MCF 10A (cell line): ENCODE measurements at regions not wholly inside any gene's neighbourhood (a gene's known extent, or its start where the extent isn't known, plus 50 kb on each side); places are given as distances from the start of the nearest gene placed in this dataset.

Source experiments
- BruUV-seq: library from RNA; stranded (reverse); fragments of 400-500 nt; replicated peaks from 2 replicates; lab custom pipeline; 2021; lab: Mats Ljungman, UMichigan
- CTCF ChIA-PET: fragments of 300-600 bp; sonication (Branson Sonifier 250); formaldehyde crosslinking; extraction: SDS; loops from one replicate; lab custom pipeline; 2021; ENCODE audit warnings: antibody characterized with exemption, inconsistent platforms; lab: Yijun Ruan, JAX
- POLR2A ChIA-PET: fragments of 300-600, 350-650 bp; sonication (Branson Sonifier 250); formaldehyde crosslinking; extraction: SDS; loops from one replicate; lab custom pipeline; 2020; ENCODE audit warnings: antibody characterized with exemption, inconsistent platforms; lab: Yijun Ruan, JAX
- DNase-seq: peaks from one replicate; pipeline ENCODE4 v3.0.0-alpha.2; 2018; ENCODE audit not compliant: unreplicated experiment
- H3K27ac Mint-ChIP-seq: one replicate; pipeline ENCODE4 v1.8.0; 2022; ENCODE audit warnings: mild to moderate bottlenecking, low read depth, mixed read lengths; ENCODE audit not compliant: unreplicated experiment
- H3K27me3 Mint-ChIP-seq: one replicate; pipeline ENCODE4 v1.8.0; 2022; ENCODE audit warnings: mixed read lengths; ENCODE audit not compliant: insufficient read depth, unreplicated experiment
- H3K36me3 Mint-ChIP-seq: one replicate; pipeline ENCODE4 v1.8.0; 2022; ENCODE audit warnings: mild to moderate bottlenecking, moderate library complexity, mixed read lengths; ENCODE audit not compliant: insufficient read depth, unreplicated experiment
- H3K4me1 Mint-ChIP-seq: one replicate; pipeline ENCODE4 v1.8.0; 2022; ENCODE audit warnings: mixed read lengths; ENCODE audit not compliant: insufficient read depth, unreplicated experiment
- H3K4me3 Mint-ChIP-seq: one replicate; pipeline ENCODE4 v1.8.0; 2022; ENCODE audit warnings: mild to moderate bottlenecking, moderate library complexity, mixed read lengths; ENCODE audit not compliant: unreplicated experiment
- H3K9me3 Mint-ChIP-seq: one replicate; pipeline ENCODE4 v1.8.0; 2022; ENCODE audit warnings: mixed read lengths; ENCODE audit not compliant: unreplicated experiment
- intact Hi-C: fragments of 100-400 bp; cut with micrococcal nuclease; formaldehyde crosslinking; loops from 2 replicates; pipeline ENCODE4 v1.14.1; 2022
- TF ChIP-seq, protein P1 (sequence below): fragments of 200-600 bp; IDR thresholded peaks from one replicate; pipeline ENCODE4 v1.8.0; 2022; ENCODE audit warnings: antibody characterized with exemption, mild to moderate bottlenecking; ENCODE audit not compliant: unreplicated experiment

DNA sequence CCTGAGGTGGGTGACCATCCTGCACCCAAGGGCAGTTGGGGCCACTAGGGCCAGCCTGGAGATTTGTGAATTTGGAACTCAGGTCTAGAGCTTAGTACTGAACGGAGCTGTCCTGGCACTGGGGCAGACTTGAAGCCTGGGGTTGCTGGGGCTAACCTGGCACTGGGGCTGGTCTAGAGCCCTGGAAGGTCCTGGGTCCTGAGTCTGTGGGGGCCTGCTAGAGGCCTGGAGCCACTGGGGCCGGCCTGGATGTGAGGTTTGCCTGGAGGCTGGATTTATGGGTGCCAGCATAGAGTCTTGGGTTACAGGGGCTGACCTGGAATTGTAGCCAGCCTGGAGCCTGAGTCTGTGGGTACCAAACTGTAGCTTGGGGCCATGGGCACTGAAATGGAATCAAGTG, 1216.9 kb downstream of the CDH11 start:
- intact Hi-C loops = no loop called here
- Mint-ChIP-seq H3K27me3 (no peaks in the 10 kb centered on the region), H3K36me3 (no peaks in the 10 kb centered on the region), H3K4me3 (no peak overlapping the region), H3K4me1 (no peaks in the 10 kb centered on the region), H3K27ac (no peak overlapping the region), H3K9me3 (no peaks in the 10 kb centered on the region)
- ChIA-PET POLR2A (interaction anchor here (0.6 kb wide), 1 partner anchor 590 kb away, joined by 3 read pairs; no protein-coding TSS in a partner anchor), CTCF (interaction anchor here (0.6 kb wide), 1 partner anchor 24 kb away, joined by 5 read pairs; no protein-coding TSS in a partner anchor)
- no TSS peak for BruUV-seq
- DNase-seq = no peak
- TF ChIP-seq, protein P1, sequence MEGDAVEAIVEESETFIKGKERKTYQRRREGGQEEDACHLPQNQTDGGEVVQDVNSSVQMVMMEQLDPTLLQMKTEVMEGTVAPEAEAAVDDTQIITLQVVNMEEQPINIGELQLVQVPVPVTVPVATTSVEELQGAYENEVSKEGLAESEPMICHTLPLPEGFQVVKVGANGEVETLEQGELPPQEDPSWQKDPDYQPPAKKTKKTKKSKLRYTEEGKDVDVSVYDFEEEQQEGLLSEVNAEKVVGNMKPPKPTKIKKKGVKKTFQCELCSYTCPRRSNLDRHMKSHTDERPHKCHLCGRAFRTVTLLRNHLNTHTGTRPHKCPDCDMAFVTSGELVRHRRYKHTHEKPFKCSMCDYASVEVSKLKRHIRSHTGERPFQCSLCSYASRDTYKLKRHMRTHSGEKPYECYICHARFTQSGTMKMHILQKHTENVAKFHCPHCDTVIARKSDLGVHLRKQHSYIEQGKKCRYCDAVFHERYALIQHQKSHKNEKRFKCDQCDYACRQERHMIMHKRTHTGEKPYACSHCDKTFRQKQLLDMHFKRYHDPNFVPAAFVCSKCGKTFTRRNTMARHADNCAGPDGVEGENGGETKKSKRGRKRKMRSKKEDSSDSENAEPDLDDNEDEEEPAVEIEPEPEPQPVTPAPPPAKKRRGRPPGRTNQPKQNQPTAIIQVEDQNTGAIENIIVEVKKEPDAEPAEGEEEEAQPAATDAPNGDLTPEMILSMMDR = no peak

DNA sequence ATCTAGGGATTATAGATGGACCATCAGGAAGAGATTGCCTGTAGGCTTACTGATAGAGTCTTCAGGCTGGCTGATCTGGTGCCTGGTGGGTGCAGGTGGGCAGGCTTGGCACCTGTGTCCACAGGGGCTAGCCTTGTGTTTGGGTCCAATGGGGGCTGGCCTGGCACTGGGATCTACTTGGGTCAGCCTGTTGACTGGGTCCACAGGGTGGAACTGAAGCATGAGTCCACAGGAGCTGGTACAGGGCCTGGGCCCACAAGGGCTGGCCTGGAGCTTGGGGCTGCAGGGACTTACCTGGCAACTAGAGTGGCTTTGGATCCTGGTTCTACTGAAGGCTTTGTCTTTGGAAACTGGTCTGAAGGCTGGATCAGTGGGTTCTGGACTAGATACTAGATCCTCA, 1217.7 kb downstream of the CDH11 start:
- Mint-ChIP-seq H3K36me3 (no peaks in the 10 kb centered on the region), H3K4me3 (no peak overlapping the region), H3K27me3 (no peaks in the 10 kb centered on the region), H3K9me3 (no peaks in the 10 kb centered on the region), H3K27ac (no peak overlapping the region), H3K4me1 (no peaks in the 10 kb centered on the region)
- intact Hi-C loops = no loop called here
- TF ChIP-seq, protein P1 = no peak
- CTCF ChIA-PET = no interaction called here
- POLR2A ChIA-PET = interaction anchor here (0.9 kb wide), 1 partner anchor 18 kb away, joined by 3 read pairs; no protein-coding TSS in a partner anchor
- no peak for DNase-seq
- BruUV-seq = no TSS peak

DNA sequence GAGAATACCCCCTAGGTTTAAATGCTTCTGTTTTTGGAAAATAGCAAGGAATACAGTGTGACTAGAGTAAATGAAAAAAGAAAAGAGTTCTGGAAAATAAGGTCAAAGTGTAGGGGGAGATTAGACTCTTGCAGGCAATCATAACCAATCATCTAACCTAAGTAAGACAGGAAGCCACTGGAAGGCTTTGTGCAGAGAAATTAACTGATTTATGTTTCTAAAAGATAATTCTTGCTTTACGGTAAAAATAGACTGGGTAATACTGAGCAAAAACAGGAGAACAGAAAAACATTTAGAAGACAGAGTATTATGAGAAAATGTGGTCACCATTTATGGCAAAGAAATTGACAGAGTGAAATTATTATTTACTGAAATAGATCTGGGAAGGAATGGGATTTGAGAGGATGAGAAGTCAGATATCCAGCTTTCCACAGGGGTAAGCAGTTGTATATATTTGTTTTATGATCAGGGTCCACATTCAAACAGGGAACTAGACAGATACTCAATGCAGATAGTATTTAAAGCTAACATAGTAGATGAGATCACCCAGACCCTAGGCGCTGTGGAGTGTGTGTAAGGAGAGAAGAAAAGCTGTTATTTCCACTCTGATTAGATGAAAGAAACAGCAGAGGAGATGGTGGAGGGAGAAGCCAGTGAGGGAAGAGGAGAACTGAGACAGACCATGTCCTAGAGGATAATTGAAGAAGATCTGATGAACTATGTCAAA, 1225.3 kb downstream of the CDH11 start:
- ChIA-PET POLR2A (no interaction called here), CTCF (no interaction called here)
- H3K4me1 Mint-ChIP-seq = no peaks in the 10 kb centered on the region
- H3K9me3 Mint-ChIP-seq = no peaks in the 10 kb centered on the region
- intact Hi-C loops = no loop called here
- no peaks in the 10 kb centered on the region for H3K27me3 Mint-ChIP-seq
- H3K27ac Mint-ChIP-seq = no peak overlapping the region
- TF ChIP-seq, protein P1 = no peak
- no peak for DNase-seq
- no peak overlapping the region for H3K4me3 Mint-ChIP-seq
- no TSS peak for BruUV-seq
- no peaks in the 10 kb centered on the region for H3K36me3 Mint-ChIP-seq

DNA sequence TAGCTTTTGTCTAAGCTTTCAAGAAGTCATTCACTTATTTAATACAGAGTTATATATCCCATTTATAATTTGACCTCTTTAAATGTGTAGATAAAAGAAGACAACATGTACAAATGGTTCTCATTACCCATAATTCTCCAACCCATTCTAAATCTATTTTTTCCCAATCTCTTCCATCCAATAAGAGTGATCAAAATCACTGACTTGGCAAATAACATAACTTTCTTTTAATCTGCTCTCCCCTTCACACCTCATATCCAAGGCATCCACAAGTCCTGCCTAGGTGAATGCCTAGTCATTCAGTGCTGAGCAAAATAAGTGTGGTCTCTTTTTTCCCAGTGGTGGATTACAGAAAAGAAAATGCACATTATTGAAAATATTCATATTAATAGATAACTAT, 1231.1 kb downstream of the CDH11 start:
- TF ChIP-seq, protein P1 = no peak
- Mint-ChIP-seq H3K4me1 (peaks cover 8% of the 10 kb centered on the region), H3K9me3 (no peaks in the 10 kb centered on the region), H3K36me3 (no peaks in the 10 kb centered on the region), H3K27ac (no peak overlapping the region), H3K27me3 (no peaks in the 10 kb centered on the region), H3K4me3 (no peak overlapping the region)
- POLR2A ChIA-PET = interaction anchor here (1.2 kb wide), 1 partner anchor 79 kb away, joined by 3 read pairs; no protein-coding TSS in a partner anchor
- intact Hi-C loops = no loop called here
- BruUV-seq = no TSS peak
- DNase-seq = no peak
- CTCF ChIA-PET = no interaction called here
